SK-N-SH treated with all-trans-retinoic acid at 6 μM for 48 hours (cell line): ENCODE measurements at regions not wholly inside any gene's neighbourhood (a gene's known extent, or its start where the extent isn't known, plus 50 kb on each side); places are given as distances from the start of the nearest gene placed in this dataset.
A peak's percentile ranks its signal among the peaks of the same experiment; 100 is the strongest.

Experiments used
- ATAC-seq: fragments of 200-7000 bp; cut with Tn5 transposase; 3 replicates; pipeline ENCODE4 v1.9.1; 2020; ENCODE audit warnings: mild to moderate bottlenecking, moderate library complexity
- ARNTL ChIP-seq: fragments of 450-650 bp; formaldehyde crosslinking; IDR thresholded peaks from 2 replicates; pipeline ENCODE4 v1.5.0; 2020; ENCODE audit warnings: low read depth, mild to moderate bottlenecking, moderate library complexity, borderline replicate concordance
- BACH2 ChIP-seq: fragments of 250-450 bp; sonication (Bioruptor Pico); IDR thresholded peaks from 2 replicates; pipeline ENCODE4 v1.9.0; 2021; ENCODE audit warnings: mild to moderate bottlenecking, borderline replicate concordance
- CREB5 ChIP-seq: fragments of 250-450 bp; sonication (Bioruptor Pico); IDR thresholded peaks from 2 replicates; pipeline ENCODE4 v1.5.1; 2020; ENCODE audit warnings: low read depth, mild to moderate bottlenecking, moderate library complexity
- CSDC2 ChIP-seq: fragments of 250-450 bp; sonication (Bioruptor Pico); IDR thresholded peaks from 2 replicates; pipeline ENCODE4 v1.5.0; 2020; ENCODE audit warnings: mild to moderate bottlenecking, moderate library complexity
- CSRNP3 ChIP-seq: fragments of 250-450 bp; sonication (Bioruptor Pico); IDR thresholded peaks from 2 replicates; pipeline ENCODE4 v1.5.1; 2021; ENCODE audit warnings: mild to moderate bottlenecking, moderate library complexity
- ESRRG ChIP-seq: fragments of 250-450 bp; sonication (Bioruptor Pico); IDR thresholded peaks from 2 replicates; pipeline ENCODE4 v1.6.1; 2021; ENCODE audit warnings: mild to moderate bottlenecking
- GLIS3 ChIP-seq: fragments of 250-450 bp; sonication (Bioruptor Pico); IDR thresholded peaks from 2 replicates; pipeline ENCODE4 v1.5.0; 2020; ENCODE audit warnings: mild to moderate bottlenecking, moderate library complexity
- ISL1 ChIP-seq: fragments of 250-450 bp; sonication (Bioruptor Pico); IDR thresholded peaks from 2 replicates; pipeline ENCODE4 v2.1.2; 2022; ENCODE audit warnings: mild to moderate bottlenecking, moderate library complexity
- OSR1 ChIP-seq: fragments of 250-450 bp; sonication (Bioruptor Pico); IDR thresholded peaks from 2 replicates; pipeline ENCODE4 v1.8.0; 2022; ENCODE audit warnings: moderate library complexity, mild to moderate bottlenecking, inconsistent platforms
- PATZ1 ChIP-seq: fragments of 250-450 bp; sonication (Bioruptor Pico); IDR thresholded peaks from 2 replicates; pipeline ENCODE4 v1.8.0; 2020; ENCODE audit warnings: mild to moderate bottlenecking, moderate library complexity, borderline replicate concordance
- PPARA ChIP-seq: fragments of 250-450 bp; sonication (Bioruptor Pico); IDR thresholded peaks from 2 replicates; pipeline ENCODE4 v1.5.0; 2020; ENCODE audit warnings: mild to moderate bottlenecking, borderline replicate concordance
- RARB ChIP-seq: fragments of 250-450 bp; sonication (Bioruptor Pico); IDR thresholded peaks from 2 replicates; pipeline ENCODE4 v1.8.0; 2021; ENCODE audit warnings: mild to moderate bottlenecking, moderate library complexity
- SNAI2 ChIP-seq: fragments of 250-450 bp; sonication (Bioruptor Pico); IDR thresholded peaks from 2 replicates; pipeline ENCODE4 v1.5.0; 2020; ENCODE audit warnings: mild to moderate bottlenecking, moderate library complexity
- TCF4 ChIP-seq: fragments of 250-450 bp; sonication (Bioruptor Pico); IDR thresholded peaks from 2 replicates; pipeline ENCODE4 v1.8.0; 2021; ENCODE audit warnings: mild to moderate bottlenecking, moderate library complexity, borderline replicate concordance
- TOX ChIP-seq: fragments of 250-450 bp; sonication (Bioruptor Pico); IDR thresholded peaks from 2 replicates; pipeline ENCODE4 v1.8.0; 2021; ENCODE audit warnings: mild to moderate bottlenecking, moderate library complexity, borderline replicate concordance
- TSHZ2 ChIP-seq: fragments of 250-450 bp; sonication (Bioruptor Pico); IDR thresholded peaks from 2 replicates; pipeline ENCODE4 v1.5.0; 2020; ENCODE audit warnings: mild to moderate bottlenecking, moderate library complexity
- ZC3H10 ChIP-seq: fragments of 250-450 bp; sonication (Bioruptor Pico); IDR thresholded peaks from 2 replicates; pipeline ENCODE4 v1.5.1; 2021; ENCODE audit warnings: mild to moderate bottlenecking, moderate library complexity
- ZFP3 ChIP-seq: fragments of 250-450 bp; sonication (Bioruptor Pico); IDR thresholded peaks from 2 replicates; pipeline ENCODE4 v1.5.0; 2020; ENCODE audit warnings: mild to moderate bottlenecking, moderate library complexity
- ZFP30 ChIP-seq: fragments of 450-650 bp; formaldehyde crosslinking; IDR thresholded peaks from 2 replicates; pipeline ENCODE4 v1.5.0; 2022; ENCODE audit warnings: mild to moderate bottlenecking, moderate library complexity
- ZNF565 ChIP-seq: fragments of 450-650 bp; formaldehyde crosslinking; conservative IDR thresholded peaks from 2 replicates; pipeline ENCODE4 v1.5.0; 2020; ENCODE audit warnings: low read depth, mild to moderate bottlenecking, moderate library complexity
- ZNF70 ChIP-seq: fragments of 450-650 bp; formaldehyde crosslinking; IDR thresholded peaks from 2 replicates; pipeline ENCODE4 v1.5.0; 2020; ENCODE audit warnings: mild to moderate bottlenecking, moderate library complexity
- ZNF8 ChIP-seq: fragments of 450-650 bp; formaldehyde crosslinking; IDR thresholded peaks from 2 replicates; pipeline ENCODE4 v1.5.0; 2020; ENCODE audit warnings: mild to moderate bottlenecking, moderate library complexity

GRCh38 chr9:85408494-85408893 is 333.3 kb downstream of the AGTPBP1 start:
- TF ChIP-seq ARNTL (CRISPR knock-in tag), result no peak
- TF ChIP-seq TSHZ2 (CRISPR knock-in tag), result no peak
- no peak for TF ChIP-seq ZNF70 (CRISPR knock-in tag)
- TF ChIP-seq ZNF8, result no peak
- TF ChIP-seq TOX (CRISPR knock-in tag), result no peak
- TF ChIP-seq GLIS3, result no peak
- TF ChIP-seq, all 23 proteins: peak for 0
- ATAC-seq, result no peak

GRCh38 chr9:85405566-85405950 is 336.2 kb downstream of the AGTPBP1 start:
- no peak for ATAC-seq
- no peak for TF ChIP-seq ESRRG (CRISPR knock-in tag)
- TF ChIP-seq GLIS3, result no peak
- no peak for TF ChIP-seq PATZ1 (CRISPR knock-in tag)
- no peak for TF ChIP-seq OSR1 (CRISPR knock-in tag)
- no peak for TF ChIP-seq CSRNP3
- no peak for TF ChIP-seq TCF4
- TF ChIP-seq ISL1 (CRISPR knock-in tag), result no peak

GRCh38 chr9:85404911-85405565 is 336.7 kb downstream of the AGTPBP1 start:
- no peak for ATAC-seq
- TF ChIP-seq RARB (CRISPR knock-in tag) (no peak), CREB5 (no peak), ARNTL (CRISPR knock-in tag) (no peak), GLIS3 (no peak), TOX (CRISPR knock-in tag) (no peak), BACH2 (no peak), ZC3H10 (CRISPR knock-in tag) (no peak), CSDC2 (CRISPR knock-in tag) (no peak), ZFP3 (CRISPR knock-in tag) (no peak)
- TF ChIP-seq, all 23 proteins: peak for 0

GRCh38 chr9:85402551-85402950 is 339.2 kb downstream of the AGTPBP1 start:
- TF ChIP-seq PPARA (CRISPR knock-in tag) (no peak), SNAI2 (0 out of 2 replicates have a peak, but pooled peaks have one; percentile 54)
- no peak for ATAC-seq

GRCh38 chr9:85401998-85402397 is 339.8 kb downstream of the AGTPBP1 start:
- no peak for ATAC-seq
- no peak for TF ChIP-seq ZNF565 (CRISPR knock-in tag)
- peak; percentile 45; the same call in 1 of the 2 replicates for TF ChIP-seq ISL1 (CRISPR knock-in tag)
- no peak for TF ChIP-seq ZFP30 (CRISPR knock-in tag)
- TF ChIP-seq ARNTL (CRISPR knock-in tag), result no peak
- peak; percentile 90 for TF ChIP-seq TCF4
- TF ChIP-seq PATZ1 (CRISPR knock-in tag), result no peak
- TF ChIP-seq BACH2, result no peak
- no peak for TF ChIP-seq TOX (CRISPR knock-in tag)
- TF ChIP-seq CSDC2 (CRISPR knock-in tag), result no peak
- TF ChIP-seq TSHZ2 (CRISPR knock-in tag), result peak; percentile 67
- no peak for TF ChIP-seq RARB (CRISPR knock-in tag)
- no peak for TF ChIP-seq OSR1 (CRISPR knock-in tag)
- TF ChIP-seq ZC3H10 (CRISPR knock-in tag), result no peak
